ENCODE measurements at regions not wholly inside any gene's neighbourhood (a gene's known extent, or its start where the extent isn't known, plus 50 kb on each side); places are given as distances from the start of the nearest gene placed in this dataset.

GRCh38 chr6:48249071-48249470 lies 138.1 kb upstream of the PTCHD4 start:
- TF ChIP-seq CTCF (conservative IDR thresholded peaks at IDR 0.05 in 1 of 2, IDR thresholded peaks at IDR 0.05 in 1 of 2; ENCODE audit: extremely low read depth in 1 of 2, insufficient read depth in 1 of 2, low read depth in 1 of 2, low read length in 2 of 2) (no peak), EZH2 (IDR thresholded peaks at IDR 0.05; ENCODE audit: borderline replicate concordance, low read length) (no peak)

All from mammary epithelial cell (primary cell).